ENCODE measurements at regions not wholly inside any gene's neighbourhood (a gene's known extent, or its start where the extent isn't known, plus 50 kb on each side); places are given as distances from the start of the nearest gene placed in this dataset.

DNA sequence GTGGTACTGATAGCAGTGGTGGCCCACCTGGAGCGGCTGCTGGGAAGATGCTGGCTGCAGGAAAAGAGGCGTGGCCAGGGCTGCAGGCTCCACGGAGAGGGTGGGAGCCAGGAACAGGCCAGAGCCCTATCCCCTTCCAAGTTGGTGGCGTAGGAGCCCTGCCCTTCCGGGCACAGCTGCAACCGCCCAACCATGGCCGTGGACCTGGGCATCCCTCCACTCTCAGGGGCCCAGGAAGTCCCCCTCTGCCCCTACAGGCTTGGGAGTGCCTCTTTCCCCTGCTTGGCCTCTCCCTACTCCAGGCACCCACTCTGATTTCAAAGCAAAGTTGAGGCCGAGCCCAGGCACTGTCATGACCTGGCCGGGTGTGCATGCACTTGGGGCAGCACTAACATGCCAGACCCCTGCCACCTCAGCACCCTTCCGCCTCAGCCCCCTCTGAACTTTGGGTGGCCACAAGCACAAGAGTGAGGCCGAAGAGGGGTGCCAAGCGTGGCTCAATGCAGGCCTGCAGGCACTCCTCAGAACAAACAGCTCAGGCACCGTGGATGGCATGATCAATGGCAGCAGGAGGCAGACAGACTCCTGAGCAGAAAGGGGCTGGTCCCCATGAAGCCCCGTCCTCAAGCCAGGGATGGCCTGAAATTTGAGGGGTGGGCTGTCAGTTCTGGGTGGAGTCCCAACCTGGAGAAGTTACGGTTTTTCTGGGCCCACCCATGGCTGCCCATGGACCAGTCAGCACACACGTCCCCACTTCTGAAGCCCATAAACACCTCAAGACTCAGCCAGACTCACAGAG is 164.9 kb upstream of the PRNP start:
- TF ChIP-seq, protein P1, sequence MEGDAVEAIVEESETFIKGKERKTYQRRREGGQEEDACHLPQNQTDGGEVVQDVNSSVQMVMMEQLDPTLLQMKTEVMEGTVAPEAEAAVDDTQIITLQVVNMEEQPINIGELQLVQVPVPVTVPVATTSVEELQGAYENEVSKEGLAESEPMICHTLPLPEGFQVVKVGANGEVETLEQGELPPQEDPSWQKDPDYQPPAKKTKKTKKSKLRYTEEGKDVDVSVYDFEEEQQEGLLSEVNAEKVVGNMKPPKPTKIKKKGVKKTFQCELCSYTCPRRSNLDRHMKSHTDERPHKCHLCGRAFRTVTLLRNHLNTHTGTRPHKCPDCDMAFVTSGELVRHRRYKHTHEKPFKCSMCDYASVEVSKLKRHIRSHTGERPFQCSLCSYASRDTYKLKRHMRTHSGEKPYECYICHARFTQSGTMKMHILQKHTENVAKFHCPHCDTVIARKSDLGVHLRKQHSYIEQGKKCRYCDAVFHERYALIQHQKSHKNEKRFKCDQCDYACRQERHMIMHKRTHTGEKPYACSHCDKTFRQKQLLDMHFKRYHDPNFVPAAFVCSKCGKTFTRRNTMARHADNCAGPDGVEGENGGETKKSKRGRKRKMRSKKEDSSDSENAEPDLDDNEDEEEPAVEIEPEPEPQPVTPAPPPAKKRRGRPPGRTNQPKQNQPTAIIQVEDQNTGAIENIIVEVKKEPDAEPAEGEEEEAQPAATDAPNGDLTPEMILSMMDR (IDR thresholded peaks at IDR 0.05) = no peak
- no peak for DNase-seq (ENCODE audit: low spot score)
- no peak overlapping the region for H3K4me3 ChIP-seq
- no peak overlapping the region for H3K27ac ChIP-seq

GRCh38 chr20:4519534-4519933 is 166.7 kb upstream of the PRNP start:
- DNase-seq (ENCODE audit: low spot score) = no peak
- no peak overlapping the region for H3K27ac ChIP-seq
- TF ChIP-seq, protein P1 (IDR thresholded peaks at IDR 0.05) = no peak
- no peak overlapping the region for H3K4me3 ChIP-seq

- Histone ChIP-seq H3K27ac (no peak overlapping the region), H3K4me3 (no peak overlapping the region)
- TF ChIP-seq, protein P1 (IDR thresholded peaks at IDR 0.05) = no peak
- no peak for DNase-seq (ENCODE audit: low spot score)
Measured at GRCh38 chr20:4516876-4517275, 169.4 kb upstream of the PRNP start.

GRCh38 chr20:4513720-4514119 is 172.5 kb upstream of the PRNP start:
- TF ChIP-seq, protein P1 (IDR thresholded peaks at IDR 0.05) = no peak
- no peak for DNase-seq (ENCODE audit: low spot score)
- H3K27ac ChIP-seq = no peak overlapping the region
- no peak overlapping the region for H3K4me3 ChIP-seq

- H3K27ac ChIP-seq = no peak overlapping the region
- TF ChIP-seq, protein P1 (IDR thresholded peaks at IDR 0.05) = no peak
- DNase-seq (ENCODE audit: low spot score) = no peak
- H3K4me3 ChIP-seq = no peak overlapping the region
Measured at GRCh38 chr20:4512891-4513550, 173.2 kb upstream of the PRNP start.

GRCh38 chr20:4511776-4512175 is 174.5 kb upstream of the PRNP start:
- DNase-seq (ENCODE audit: low spot score) = no peak
- Histone ChIP-seq H3K27ac (no peak overlapping the region), H3K4me3 (no peak overlapping the region)
- TF ChIP-seq, protein P1 (IDR thresholded peaks at IDR 0.05) = no peak
